ENCODE measurements at regions not wholly inside any gene's neighbourhood (a gene's known extent, or its start where the extent isn't known, plus 50 kb on each side); places are given as distances from the start of the nearest gene placed in this dataset.

GRCh38 chr4:60891947-60892346 is 308.2 kb upstream of the ADGRL3 start:
- in situ Hi-C loops (cut with HindIII; ENCODE audit: extremely low pct_ligation_motif_present, low pct_unique_long_range_greater_than_20kb), result no loop called here
- Histone ChIP-seq H4K20me1 (ENCODE audit: insufficient read depth, low read length) (no peaks in the 10 kb centered on the region), H3K9me3 (ENCODE audit: low read length) (no peaks in the 10 kb centered on the region), H3K9ac (ENCODE audit: insufficient read depth, low read depth, low read length) (no peak overlapping the region), H3K36me3 (replicated peaks in 1 of 2; ENCODE audit: control insufficient read depth in 1 of 2, insufficient read depth in 2 of 2, low read length in 2 of 2) (no peaks in the 10 kb centered on the region), H3K27ac (ENCODE audit: extremely low read length, insufficient read depth, low read length) (no peak overlapping the region), H3K4me1 (ENCODE audit: insufficient read depth, low read length) (no peaks in the 10 kb centered on the region), H3K79me2 (ENCODE audit: insufficient read depth, low read length) (no peaks in the 10 kb centered on the region), H2AFZ (ENCODE audit: low read length) (no peak overlapping the region), H3K4me3 (replicated peaks in 1 of 3; ENCODE audit: insufficient read depth in 1 of 3, low read depth in 2 of 3, low read length in 3 of 3) (no peak overlapping the region), H3K4me2 (ENCODE audit: low read depth, low read length) (no peak overlapping the region), H3K27me3 (ENCODE audit: control insufficient read depth in 1 of 2, insufficient read depth in 2 of 2, low read length in 2 of 2) (no peaks in the 10 kb centered on the region)
- BruUV-seq (replicated peaks), result no TSS peak
- DNase-seq (ENCODE audit: low spot score) (no peak), FAIRE-seq (no peak), ATAC-seq (no peak)
- ChIA-PET POLR2A (no interaction called here), CTCF (ENCODE audit: low intra/inter-chr PET ratio, low total read pairs) (no interaction called here)
- intact Hi-C loops (cut with micrococcal nuclease; ENCODE audit: unreplicated experiment), result no loop called here
- TF ChIP-seq ZNF761 (CRISPR knock-in tag; conservative IDR thresholded peaks at IDR 0.05), result no peak
- no peak for TF ChIP-seq TAF1 (CRISPR knock-in tag; IDR thresholded peaks at IDR 0.05)
- no peak for TF ChIP-seq THRA (CRISPR knock-in tag; IDR thresholded peaks at IDR 0.05; ENCODE audit: borderline replicate concordance)

DNA sequence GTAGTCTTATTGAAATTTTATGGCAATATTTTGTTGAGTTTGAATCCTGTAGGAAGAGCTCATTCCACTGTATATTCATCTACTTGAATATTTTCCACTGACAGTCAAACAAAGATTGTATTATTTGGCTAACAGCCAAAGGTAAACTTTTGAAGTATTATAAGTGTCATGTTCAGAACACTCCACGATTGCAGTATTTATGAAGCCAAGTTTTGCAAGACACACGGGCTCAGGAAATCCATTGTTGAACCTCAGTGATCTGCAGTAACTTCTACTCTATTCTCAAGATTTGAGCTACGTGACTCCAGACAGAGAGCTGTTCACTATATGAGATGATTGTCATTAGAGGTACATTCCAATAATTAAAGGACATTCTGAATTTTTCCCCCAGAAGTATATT is 302.7 kb upstream of the ADGRL3 start:
- H3K79me2 ChIP-seq (ENCODE audit: insufficient read depth, low read length), result no peaks in the 10 kb centered on the region
- H3K27ac ChIP-seq (ENCODE audit: extremely low read length, insufficient read depth, low read length), result no peak overlapping the region
- 3% methylated on average over 3 of the region's 3 CpGs for WGBS (ENCODE audit: low lambda C conversion rate)
- ATAC-seq (no peak), FAIRE-seq (no peak), DNase-seq (ENCODE audit: low spot score) (no peak)
- H3K4me1 ChIP-seq (ENCODE audit: insufficient read depth, low read length), result no peaks in the 10 kb centered on the region
- no peaks in the 10 kb centered on the region for H3K9me3 ChIP-seq (ENCODE audit: low read length)
- H4K20me1 ChIP-seq (ENCODE audit: insufficient read depth, low read length), result no peaks in the 10 kb centered on the region
- no peak overlapping the region for H2AFZ ChIP-seq (ENCODE audit: low read length)
- no peak overlapping the region for H3K4me2 ChIP-seq (ENCODE audit: low read depth, low read length)
- TF ChIP-seq ZNF12 (CRISPR knock-in tag; IDR thresholded peaks at IDR 0.05) (no peak), EHMT2 (IDR thresholded peaks at IDR 0.05; ENCODE audit: borderline replicate concordance, low read depth, low read length) (no peak)
- H3K27me3 ChIP-seq (ENCODE audit: control insufficient read depth in 1 of 2, insufficient read depth in 2 of 2, low read length in 2 of 2), result no peaks in the 10 kb centered on the region
- ChIA-PET POLR2A (no interaction called here), CTCF (ENCODE audit: low intra/inter-chr PET ratio, low total read pairs) (no interaction called here)
- intact Hi-C loops (cut with micrococcal nuclease; ENCODE audit: unreplicated experiment) (no loop called here), in situ Hi-C loops (cut with HindIII; ENCODE audit: extremely low pct_ligation_motif_present, low pct_unique_long_range_greater_than_20kb) (no loop called here)
- no peaks in the 10 kb centered on the region for H3K36me3 ChIP-seq (replicated peaks in 1 of 2; ENCODE audit: control insufficient read depth in 1 of 2, insufficient read depth in 2 of 2, low read length in 2 of 2)
- H3K9ac ChIP-seq (ENCODE audit: insufficient read depth, low read depth, low read length), result no peak overlapping the region
- no peak overlapping the region for H3K4me3 ChIP-seq (replicated peaks in 1 of 3; ENCODE audit: insufficient read depth in 1 of 3, low read depth in 2 of 3, low read length in 3 of 3)
- BruUV-seq (replicated peaks), result no TSS peak
